GM21528 (cell line): ENCODE measurements at regions not wholly inside any gene's neighbourhood (a gene's known extent, or its start where the extent isn't known, plus 50 kb on each side); places are given as distances from the start of the nearest gene placed in this dataset.
"Not testable (repeated sequence)": the region's sequence is repeated elsewhere in the genome, so short reads cannot be mapped to it uniquely, and the experiment has no call there.

ENCODE experiments used
- ATAC-seq: cut with Tn5 transposase; IDR thresholded peaks from one replicate; pipeline ENCODE4 v1.9.1; 2021; ENCODE audit warnings: mild to moderate bottlenecking, moderate library complexity; ENCODE audit not compliant: unreplicated experiment, low FRiP score

DNA sequence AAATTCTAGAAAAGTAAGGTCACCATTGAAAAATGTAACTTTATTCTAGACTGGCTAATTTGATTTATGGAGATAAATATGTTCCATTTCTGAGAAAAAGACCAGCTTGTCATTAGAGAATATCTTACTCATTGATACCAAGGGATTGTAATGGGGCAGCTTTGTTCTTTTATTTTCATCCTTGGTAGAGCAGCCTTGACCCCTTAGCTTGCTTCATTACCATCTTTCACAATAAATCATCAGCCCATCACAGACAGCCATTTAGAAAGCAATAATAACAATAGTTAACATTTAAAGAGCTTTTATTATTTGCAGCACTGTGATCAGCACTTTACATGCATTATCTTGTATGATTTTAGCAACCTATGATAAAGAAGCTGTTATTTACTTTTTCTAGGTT is 253.6 kb downstream of the C3orf38 start:
- no peak for ATAC-seq

DNA sequence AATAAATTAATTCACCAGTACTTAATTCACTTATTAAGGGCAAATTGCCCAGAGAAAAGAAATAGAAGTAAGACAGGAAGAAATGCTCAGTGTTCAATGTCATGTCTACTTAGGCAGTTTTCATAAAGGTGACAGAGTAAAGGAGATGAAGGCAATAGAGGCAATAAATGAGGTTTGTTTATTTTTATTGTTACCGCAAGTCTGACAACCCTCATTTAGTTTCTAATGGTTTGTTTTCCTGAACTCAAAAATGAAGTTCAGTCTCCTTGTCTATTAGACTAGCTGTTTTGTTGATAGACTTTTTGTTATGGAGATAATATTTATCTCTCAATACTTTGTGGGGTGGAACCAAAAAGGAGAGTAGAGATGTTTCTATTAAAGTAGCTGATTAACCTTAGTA is 258.3 kb downstream of the C3orf38 start:
- ATAC-seq: no peak

DNA sequence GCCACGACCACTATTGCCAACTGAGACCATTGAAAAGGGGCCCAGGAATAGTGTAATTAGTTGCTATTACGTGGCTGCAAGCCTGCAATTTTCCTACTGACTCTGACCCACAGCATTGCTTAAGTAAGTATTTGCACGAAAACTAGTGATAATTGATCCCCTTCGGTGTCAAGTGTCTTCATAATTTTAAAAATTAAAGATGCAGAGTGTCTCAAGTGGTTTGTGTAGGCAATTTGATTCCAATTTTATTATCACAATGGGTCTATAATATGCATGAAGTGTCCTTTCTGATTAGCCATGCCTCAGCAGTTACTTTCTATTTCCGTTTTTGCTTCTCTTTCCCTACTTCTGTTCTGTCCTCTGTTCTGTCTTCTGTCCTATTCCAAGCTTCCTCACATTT is 259.2 kb downstream of the C3orf38 start:
- no peak for ATAC-seq

DNA sequence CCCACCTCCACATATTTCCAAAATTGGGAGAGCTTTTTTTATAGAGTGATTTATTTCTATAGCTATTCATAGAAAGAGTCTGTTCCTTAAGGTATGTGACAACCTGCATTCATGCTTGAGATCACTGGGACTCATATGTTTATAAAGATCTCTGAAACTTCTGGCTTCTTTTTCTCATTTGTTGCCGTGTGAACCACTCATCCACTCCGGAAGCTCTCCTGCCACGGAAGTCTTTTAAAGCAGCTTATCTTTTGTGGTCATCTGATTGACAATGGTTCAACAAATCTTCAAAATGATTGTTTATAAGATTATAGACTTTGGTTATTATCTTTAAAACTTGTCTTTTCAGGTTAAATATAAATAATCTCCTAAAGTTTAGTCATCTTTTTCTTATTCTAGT is 260.5 kb downstream of the C3orf38 start:
- ATAC-seq: no peak

DNA sequence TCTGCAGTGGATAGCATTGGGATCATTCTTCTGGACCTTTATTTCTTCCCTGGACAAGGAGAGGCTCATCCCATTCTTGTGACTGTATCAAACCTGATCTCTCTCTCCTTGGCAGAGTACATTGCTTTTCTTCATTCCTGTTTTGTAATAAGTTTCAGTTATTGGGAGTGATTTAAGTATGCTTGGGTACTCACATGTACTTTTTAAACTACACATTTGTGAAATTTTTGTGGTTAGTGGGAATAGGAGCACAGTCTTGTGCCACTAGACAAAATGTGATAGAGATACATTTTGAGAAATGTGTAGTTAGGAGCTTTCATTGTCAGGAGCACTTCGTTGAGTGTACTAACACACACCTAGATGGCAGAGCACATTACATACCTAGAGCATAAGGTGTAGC is 262.6 kb downstream of the C3orf38 start:
- no peak for ATAC-seq

DNA sequence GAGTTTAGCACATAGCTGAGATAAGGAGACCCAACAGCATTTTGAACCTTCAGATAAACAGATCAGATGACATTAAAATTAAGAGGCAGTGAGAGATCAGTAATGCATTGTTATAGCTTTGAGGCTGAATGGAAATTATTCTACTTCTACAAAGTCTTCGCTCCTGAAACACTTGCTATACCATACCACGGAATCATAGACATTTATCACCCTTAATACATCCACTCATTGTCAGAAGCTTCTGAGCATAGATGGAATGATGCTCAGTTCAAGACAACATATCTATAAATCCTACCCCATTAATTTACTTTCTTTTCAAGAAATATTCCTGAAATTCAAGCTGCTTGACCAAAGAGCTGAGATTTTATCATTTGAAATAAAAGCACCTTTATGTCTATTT is 266.7 kb downstream of the C3orf38 start:
- ATAC-seq: no peak

- no peak for ATAC-seq
Measured at GRCh38 chr3:88418219-88418618, 268.5 kb downstream of the C3orf38 start.

DNA sequence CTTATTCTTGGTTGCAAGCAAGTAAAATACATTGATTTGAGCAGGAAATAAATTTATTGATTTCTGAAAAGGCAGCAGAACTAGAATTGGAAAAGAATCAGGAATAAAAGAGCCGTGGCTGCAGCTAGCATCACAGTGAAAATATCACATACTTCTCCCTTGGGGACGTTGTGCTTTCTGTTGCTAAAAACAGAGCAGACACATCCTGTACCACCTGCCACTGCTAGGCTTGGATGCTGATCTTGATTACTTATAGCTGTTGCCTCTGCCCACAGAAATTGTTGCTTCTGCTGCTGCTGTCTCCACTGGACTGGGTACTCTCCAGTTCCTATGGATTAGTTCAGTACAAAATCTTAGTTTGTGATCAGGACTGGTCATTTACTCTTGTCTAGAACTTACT is 283.8 kb downstream of the C3orf38 start:
- peak; percentile 97 for ATAC-seq

GRCh38 chr3:88434001-88434400 is 284.2 kb downstream of the C3orf38 start:
- ATAC-seq: peak; percentile 48

DNA sequence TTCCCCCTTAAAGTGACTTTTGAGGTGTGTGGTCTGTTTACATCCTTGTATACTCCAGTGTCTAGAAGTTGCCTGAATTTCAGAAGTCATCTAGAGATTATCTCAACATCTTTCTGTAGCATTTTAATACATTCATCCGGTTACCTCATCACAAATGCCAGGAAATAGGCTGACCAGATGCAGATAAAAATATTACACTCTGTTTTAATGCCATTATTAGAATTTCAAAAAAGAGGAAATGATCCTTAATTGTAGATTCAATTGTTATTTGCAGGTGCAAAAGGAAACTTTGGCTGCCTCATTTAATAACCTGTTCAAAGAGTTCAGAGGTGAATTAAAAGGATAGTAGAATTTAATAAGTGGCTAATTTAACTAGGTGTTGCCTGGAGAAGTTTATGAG is 290.9 kb downstream of the C3orf38 start:
- ATAC-seq: peak; percentile 77

GRCh38 chr3:88443066-88443465 is 293.3 kb downstream of the C3orf38 start:
- no peak for ATAC-seq

GRCh38 chr3:88444251-88444650 is 294.5 kb downstream of the C3orf38 start:
- no peak for ATAC-seq

GRCh38 chr3:88452228-88452627 is 302.5 kb downstream of the C3orf38 start:
- no peak for ATAC-seq

DNA sequence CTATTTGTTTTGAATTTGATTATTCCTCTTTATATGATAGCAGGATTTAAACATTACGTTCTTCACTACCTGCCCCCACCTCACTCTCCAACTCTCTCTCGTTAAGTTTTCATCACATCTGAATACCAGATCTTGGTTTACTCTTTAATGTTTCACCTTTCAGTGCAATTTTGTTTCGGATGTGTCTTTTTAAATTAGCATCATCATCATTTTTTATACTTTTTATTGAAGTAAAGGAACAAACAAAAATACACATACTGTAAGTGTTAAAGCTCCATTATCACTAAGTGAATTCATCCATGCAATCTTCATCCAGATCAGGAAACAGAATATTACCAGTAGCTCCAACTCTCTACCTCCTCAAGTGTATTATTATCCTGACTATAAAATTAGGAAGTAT is 310.6 kb downstream of the C3orf38 start:
- ATAC-seq: no peak

- ATAC-seq: no peak
Measured at GRCh38 chr3:88462230-88462629, 312.5 kb downstream of the C3orf38 start.

DNA sequence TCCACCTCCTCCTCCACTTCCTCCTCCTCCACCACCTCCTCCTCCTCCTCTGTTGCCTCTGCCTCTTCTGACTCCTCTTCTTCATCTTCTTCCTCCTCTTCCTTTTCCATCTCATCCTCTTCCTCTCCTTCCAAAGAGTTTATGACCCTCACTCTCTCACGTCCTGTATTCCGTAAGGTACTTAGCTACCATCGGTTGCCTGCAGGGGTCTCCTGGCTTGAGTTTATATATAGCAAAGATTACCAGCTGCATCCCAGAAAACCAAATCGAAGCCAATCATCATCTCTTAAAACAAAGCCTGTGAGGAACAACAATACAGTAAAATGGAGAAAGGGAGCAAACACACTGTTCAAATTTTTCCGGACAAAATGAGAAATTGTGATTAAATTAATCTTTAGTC is 317.4 kb downstream of the C3orf38 start:
- no peak for ATAC-seq

- ATAC-seq: no peak
Measured at GRCh38 chr3:88469216-88469615, 319.5 kb downstream of the C3orf38 start.

GRCh38 chr3:88478460-88478859 is 328.7 kb downstream of the C3orf38 start:
- ATAC-seq: no peak

GRCh38 chr3:88480822-88481221 is 331.1 kb downstream of the C3orf38 start:
- ATAC-seq: no peak

GRCh38 chr3:88485001-88485400 is 335.2 kb downstream of the C3orf38 start:
- ATAC-seq: no peak

DNA sequence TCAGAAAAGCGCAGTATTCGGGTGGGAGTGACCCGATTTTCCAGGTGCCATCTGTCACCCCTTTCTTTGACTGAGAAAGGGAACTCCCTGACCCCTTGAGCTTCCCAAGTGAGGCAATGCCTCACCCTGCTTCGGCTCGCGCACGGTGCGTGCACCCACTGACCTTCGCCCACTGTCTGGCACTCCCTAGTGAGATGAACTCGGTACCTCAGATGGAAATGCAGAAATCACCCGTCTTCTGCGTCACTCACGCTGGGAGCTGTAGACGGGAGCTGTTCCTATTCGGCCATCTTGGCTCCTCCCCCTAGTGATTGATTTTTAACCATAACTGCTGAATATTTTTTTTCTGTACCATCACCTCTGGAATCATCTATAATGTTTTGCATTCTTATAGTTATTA is 359.1 kb downstream of the C3orf38 start:
- ATAC-seq: not testable (repeated sequence)

DNA sequence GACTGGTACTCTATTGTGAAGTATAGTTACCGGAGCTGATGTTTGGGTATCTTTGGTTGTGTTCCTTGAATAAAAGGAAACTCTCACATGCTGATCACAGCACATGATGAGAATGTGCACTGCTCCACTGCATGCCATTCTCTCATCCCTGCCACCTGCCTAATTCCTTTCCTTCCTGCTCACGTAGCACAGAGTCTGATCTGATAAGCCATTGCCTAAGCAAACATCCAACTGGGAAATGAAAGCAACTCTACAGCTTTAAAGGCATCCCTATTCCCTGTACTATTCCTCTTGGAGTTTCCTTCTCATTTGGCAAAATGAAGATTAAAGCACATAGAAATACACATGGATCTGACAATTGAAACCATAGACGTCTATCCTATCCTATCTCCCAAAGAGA is 359.8 kb downstream of the C3orf38 start:
- ATAC-seq: no peak

DNA sequence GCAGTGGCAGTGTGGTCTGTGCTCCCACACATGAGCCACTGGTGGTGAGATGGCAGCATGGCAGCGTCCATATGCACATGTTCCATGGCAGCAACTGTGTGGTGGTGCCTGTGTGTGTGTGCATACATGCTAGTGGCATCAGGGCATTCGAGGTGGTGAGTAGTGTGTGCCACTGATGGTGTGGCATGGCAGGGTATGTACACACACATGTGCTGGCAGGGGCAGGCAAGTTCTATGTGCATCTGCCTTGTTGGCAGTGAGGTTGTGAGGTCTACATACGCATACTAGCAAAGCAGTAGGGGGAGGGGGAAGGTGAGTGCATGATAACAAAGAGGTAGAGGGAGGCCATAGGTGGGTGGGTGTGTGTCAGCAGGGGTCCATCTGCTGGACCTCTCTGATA is 378.7 kb downstream of the C3orf38 start:
- no peak for ATAC-seq
